HG03066 (cell line): ENCODE measurements at regions not wholly inside any gene's neighbourhood (a gene's known extent, or its start where the extent isn't known, plus 50 kb on each side); places are given as distances from the start of the nearest gene placed in this dataset.

Source experiments
- ATAC-seq: cut with Tn5 transposase; IDR thresholded peaks from one replicate; pipeline ENCODE4 v1.9.1; 2021; ENCODE audit warnings: low read depth; ENCODE audit not compliant: unreplicated experiment

- no peak for ATAC-seq
These were observed 1096.3 kb downstream of the GALC start for GRCh38 chr14:86896701-86897100.

- ATAC-seq = no peak
These were observed 1100.6 kb downstream of the GALC start for GRCh38 chr14:86892152-86892956.

- no peak for ATAC-seq
These were observed 1107.7 kb downstream of the GALC start for GRCh38 chr14:86885280-86885679.

GRCh38 chr14:86884498-86884897, 1108.5 kb downstream of the GALC start:
- no peak for ATAC-seq

- ATAC-seq = no peak
These were observed 1110.2 kb downstream of the GALC start for GRCh38 chr14:86882818-86883217.

GRCh38 chr14:86865934-86866333, 1127.0 kb downstream of the GALC start:
- no peak for ATAC-seq

- ATAC-seq = no peak
These were observed 1134.4 kb downstream of the GALC start for GRCh38 chr14:86858591-86858990.

- no peak for ATAC-seq
These were observed 1135.0 kb downstream of the GALC start for GRCh38 chr14:86858031-86858430.

- no peak for ATAC-seq
These were observed 1140.5 kb downstream of the GALC start for GRCh38 chr14:86852530-86852929.

- ATAC-seq = no peak
These were observed 1145.8 kb downstream of the GALC start for GRCh38 chr14:86847140-86847539.

- no peak for ATAC-seq
These were observed 1154.6 kb downstream of the GALC start for GRCh38 chr14:86838363-86838762.

- no peak for ATAC-seq
These were observed 1166.3 kb downstream of the GALC start for GRCh38 chr14:86826661-86827060.

GRCh38 chr14:86824167-86824566, 1168.8 kb downstream of the GALC start:
- ATAC-seq = no peak

GRCh38 chr14:86823581-86823980, 1169.4 kb downstream of the GALC start:
- no peak for ATAC-seq

GRCh38 chr14:86815341-86815740, 1177.6 kb downstream of the GALC start:
- no peak for ATAC-seq

- no peak for ATAC-seq
These were observed 1190.3 kb downstream of the GALC start for GRCh38 chr14:86802726-86803125.

- ATAC-seq = no peak
These were observed 1193.7 kb downstream of the GALC start for GRCh38 chr14:86799244-86799647.

GRCh38 chr14:86798330-86798729, 1194.7 kb downstream of the GALC start:
- no peak for ATAC-seq

GRCh38 chr14:86797075-86797351, 1196.0 kb downstream of the GALC start:
- ATAC-seq = no peak

- no peak for ATAC-seq
These were observed 1196.5 kb downstream of the GALC start for GRCh38 chr14:86796221-86797074.

GRCh38 chr14:86794689-86795088, 1198.3 kb downstream of the GALC start:
- ATAC-seq = no peak
